ENCODE measurements at regions not wholly inside any gene's neighbourhood (a gene's known extent, or its start where the extent isn't known, plus 50 kb on each side); places are given as distances from the start of the nearest gene placed in this dataset.
A peak's percentile ranks its signal among the peaks of the same experiment; 100 is the strongest.
"Not testable (repeated sequence)": the region's sequence is repeated elsewhere in the genome, so short reads cannot be mapped to it uniquely, and the experiment has no call there.

DNA sequence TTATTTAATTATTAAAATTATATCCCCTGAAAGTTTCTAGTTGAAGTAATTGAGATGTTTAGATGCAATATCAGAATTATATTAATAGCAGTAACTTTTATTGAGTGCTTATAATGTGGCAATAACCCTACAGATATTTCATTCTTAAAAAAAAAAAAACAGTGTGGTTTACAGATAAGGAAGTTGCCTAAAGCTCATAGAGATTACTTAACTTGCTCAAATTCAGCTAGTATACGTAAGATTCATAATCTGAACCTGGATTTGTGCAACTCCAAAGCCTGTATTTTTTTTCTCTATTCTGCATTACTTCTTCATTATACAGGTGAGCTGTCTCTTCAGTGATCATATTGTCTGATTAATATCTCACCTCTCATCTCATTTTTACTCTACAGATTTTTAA is 156.0 kb upstream of the PTBP2 start:
- no peak overlapping the region for H3K27ac ChIP-seq
- no peak overlapping the region for H3K4me2 ChIP-seq
- H3K36me3 ChIP-seq = no peaks in the 10 kb centered on the region
- no peaks in the 10 kb centered on the region for H4K20me1 ChIP-seq
- H3K4me3 ChIP-seq = no peak overlapping the region
- H3K27me3 ChIP-seq = no peaks in the 10 kb centered on the region
- TF ChIP-seq Cebpa-rat (IDR thresholded peaks at IDR 0.05) = no peak
- H3K4me1 ChIP-seq = no peaks in the 10 kb centered on the region; the same call in 1 of the 2 replicates
- H3K9ac ChIP-seq = no peak overlapping the region
- H3K9me3 ChIP-seq = no peaks in the 10 kb centered on the region

DNA sequence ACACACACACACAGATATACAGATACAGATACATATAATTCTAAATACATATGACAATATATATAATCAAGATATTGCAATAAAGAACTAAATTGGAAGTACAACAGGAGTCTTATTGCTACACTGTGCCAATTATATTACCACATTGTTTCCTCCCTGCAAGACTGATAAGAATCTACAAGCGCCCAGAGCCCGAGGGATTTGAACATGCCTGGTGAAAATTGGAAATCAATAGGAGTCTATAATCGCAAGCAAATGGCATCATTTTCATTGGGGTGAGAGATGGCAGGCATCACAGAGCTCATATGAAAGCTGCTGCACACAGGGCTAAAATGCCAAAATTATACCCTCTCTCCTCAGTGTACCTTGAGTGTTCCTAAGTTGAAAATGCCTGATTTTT is 152.9 kb upstream of the PTBP2 start:
- H4K20me1 ChIP-seq = no peaks in the 10 kb centered on the region
- H3K4me2 ChIP-seq = no peak overlapping the region
- H3K9me3 ChIP-seq = no peaks in the 10 kb centered on the region
- no peaks in the 10 kb centered on the region for H3K36me3 ChIP-seq
- no peak overlapping the region for H3K4me3 ChIP-seq
- H3K27ac ChIP-seq = no peak overlapping the region
- no peaks in the 10 kb centered on the region for H3K27me3 ChIP-seq
- no peaks in the 10 kb centered on the region for H3K4me1 ChIP-seq
- no peak overlapping the region for H3K9ac ChIP-seq
- TF ChIP-seq Cebpa-rat (IDR thresholded peaks at IDR 0.05) = no peak

- TF ChIP-seq Cebpa-rat (IDR thresholded peaks at IDR 0.05) = no peak
- Histone ChIP-seq H3K4me1 (no peaks in the 10 kb centered on the region), H3K4me3 (no peak overlapping the region), H3K27ac (no peak overlapping the region), H3K9ac (no peak overlapping the region), H3K4me2 (no peak overlapping the region), H3K36me3 (no peaks in the 10 kb centered on the region), H3K27me3 (no peaks in the 10 kb centered on the region), H3K9me3 (no peaks in the 10 kb centered on the region), H4K20me1 (no peaks in the 10 kb centered on the region)
Observed at GRCh38 chr1:96569288-96569687, 152.3 kb upstream of the PTBP2 start.

DNA sequence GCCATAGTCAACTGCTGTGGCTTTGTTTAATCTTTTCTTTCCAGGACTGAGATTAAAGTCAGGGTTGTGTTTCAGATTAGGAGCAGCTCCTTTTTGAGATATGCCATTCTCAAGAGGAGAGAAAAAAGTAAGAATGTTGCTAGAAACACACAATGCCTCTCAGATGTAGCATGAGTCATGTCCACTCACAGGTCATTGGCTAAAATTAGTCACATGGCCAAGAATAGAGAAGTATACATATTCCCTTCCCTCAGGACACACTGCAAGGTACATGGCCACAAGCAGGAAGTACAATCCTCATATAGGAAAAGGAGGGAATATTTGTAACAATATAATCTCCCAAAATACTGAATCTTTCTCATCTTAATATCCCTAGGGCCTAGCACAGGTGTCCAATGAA is 141.9 kb upstream of the PTBP2 start:
- Histone ChIP-seq H3K9ac (no peak overlapping the region), H3K27ac (no peak overlapping the region), H3K4me2 (no peak overlapping the region), H3K27me3 (no peaks in the 10 kb centered on the region), H3K9me3 (no peaks in the 10 kb centered on the region), H3K4me3 (no peak overlapping the region), H3K36me3 (no peaks in the 10 kb centered on the region), H3K4me1 (no peaks in the 10 kb centered on the region), H4K20me1 (no peaks in the 10 kb centered on the region)
- TF ChIP-seq Cebpa-rat (IDR thresholded peaks at IDR 0.05) = no peak

DNA sequence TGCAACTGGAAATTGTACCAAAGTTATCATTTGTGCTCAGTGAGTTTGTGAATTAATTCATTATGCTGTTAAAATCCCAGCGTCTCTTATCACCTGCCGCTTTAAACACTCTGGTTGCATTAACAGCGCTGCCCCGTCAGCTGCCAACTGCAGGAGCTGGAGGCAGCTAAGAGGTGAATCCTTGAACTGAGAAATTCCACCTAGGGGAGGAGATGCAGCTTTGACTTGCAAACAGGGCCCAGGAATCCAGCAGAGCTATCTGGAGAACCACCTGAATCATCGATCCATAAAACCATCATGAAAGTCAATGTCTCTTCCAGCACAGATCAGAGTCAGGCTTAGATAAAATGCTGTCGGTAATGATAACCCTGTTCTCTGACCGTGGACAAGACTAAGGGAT is 140.7 kb upstream of the PTBP2 start:
- Histone ChIP-seq H3K9ac (no peak overlapping the region), H3K36me3 (no peaks in the 10 kb centered on the region), H3K4me1 (no peaks in the 10 kb centered on the region), H3K4me2 (no peak overlapping the region), H3K27me3 (no peaks in the 10 kb centered on the region), H3K27ac (no peak overlapping the region), H4K20me1 (no peaks in the 10 kb centered on the region), H3K4me3 (no peak overlapping the region), H3K9me3 (no peaks in the 10 kb centered on the region)
- TF ChIP-seq Cebpa-rat (IDR thresholded peaks at IDR 0.05) = no peak

DNA sequence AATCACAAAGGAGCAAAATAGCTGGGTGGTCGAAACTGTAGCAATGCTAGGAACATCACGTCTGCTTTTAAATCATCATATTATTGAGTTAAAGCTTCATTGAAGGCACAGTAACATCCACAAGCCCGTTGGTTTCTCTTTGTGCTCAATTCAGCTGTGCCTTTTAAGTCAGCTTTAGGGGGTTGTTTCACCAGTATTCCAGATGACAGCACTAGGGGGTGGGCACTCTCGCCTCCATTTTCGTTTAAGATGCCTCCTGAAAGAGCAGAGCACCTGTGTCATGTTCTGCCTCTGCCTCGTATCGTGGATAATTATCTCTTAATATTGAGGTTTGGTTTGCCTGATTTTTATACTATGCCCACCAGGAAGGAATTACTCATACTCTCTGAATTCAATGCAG is 139.8 kb upstream of the PTBP2 start:
- Histone ChIP-seq H4K20me1 (no peaks in the 10 kb centered on the region), H3K4me2 (no peak overlapping the region), H3K9ac (no peak overlapping the region), H3K9me3 (no peaks in the 10 kb centered on the region), H3K4me3 (no peak overlapping the region), H3K36me3 (no peaks in the 10 kb centered on the region), H3K27ac (no peak overlapping the region), H3K4me1 (peaks cover 3% of the 10 kb centered on the region), H3K27me3 (no peaks in the 10 kb centered on the region)
- TF ChIP-seq Cebpa-rat (IDR thresholded peaks at IDR 0.05) = no peak

DNA sequence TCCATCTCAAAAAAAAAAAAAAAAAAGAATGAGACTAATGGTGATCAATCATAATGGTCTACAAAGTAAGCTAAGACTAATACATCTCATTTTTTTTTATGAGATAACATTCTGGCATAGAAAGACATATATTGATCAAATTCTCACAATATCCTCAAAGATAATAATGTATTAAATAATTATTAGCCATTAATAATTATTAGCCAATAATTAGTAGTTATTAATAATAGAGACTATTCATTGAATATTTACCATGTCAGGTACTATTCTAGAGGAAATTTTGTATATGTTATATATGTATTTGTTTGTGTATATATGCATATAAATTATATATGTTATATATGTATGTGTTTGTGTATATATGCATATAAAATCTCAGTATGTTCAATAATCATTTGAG is 137.7 kb upstream of the PTBP2 start:
- H3K4me2 ChIP-seq = no peak overlapping the region
- no peaks in the 10 kb centered on the region for H3K27me3 ChIP-seq
- H3K27ac ChIP-seq = no peak overlapping the region
- no peaks in the 10 kb centered on the region for H3K9me3 ChIP-seq
- no peak overlapping the region for H3K4me3 ChIP-seq
- TF ChIP-seq Cebpa-rat (IDR thresholded peaks at IDR 0.05) = no peak
- H3K36me3 ChIP-seq = no peaks in the 10 kb centered on the region
- H4K20me1 ChIP-seq = no peaks in the 10 kb centered on the region
- no peak overlapping the region for H3K9ac ChIP-seq
- H3K4me1 ChIP-seq = peaks cover 24% of the 10 kb centered on the region

DNA sequence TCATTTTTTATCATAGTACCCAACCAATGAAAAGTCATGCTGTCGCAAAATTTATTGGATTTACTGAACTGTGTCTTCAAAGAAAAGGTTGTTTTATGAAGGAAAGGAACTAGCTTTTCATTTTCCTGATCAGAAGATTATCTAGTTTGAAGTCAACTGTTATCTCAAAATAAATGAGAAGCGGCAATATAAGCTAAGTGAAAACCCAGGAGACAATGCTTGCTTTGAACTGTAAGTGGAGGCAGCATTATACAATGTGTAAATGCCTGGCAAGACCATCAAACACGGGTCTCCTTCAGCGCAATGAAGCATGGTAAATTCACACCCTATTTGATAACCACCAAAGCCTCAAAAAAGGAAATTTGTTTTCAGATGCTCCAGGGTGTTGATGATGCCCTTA is 134.4 kb upstream of the PTBP2 start:
- H4K20me1 ChIP-seq = no peaks in the 10 kb centered on the region

GRCh38 chr1:96588416-96588995 is 133.1 kb upstream of the PTBP2 start:
- no peaks in the 10 kb centered on the region for H3K36me3 ChIP-seq
- H3K4me3 ChIP-seq = no peak overlapping the region
- H3K9ac ChIP-seq = no peak overlapping the region
- TF ChIP-seq Cebpa-rat (IDR thresholded peaks at IDR 0.05) = no peak
- H3K4me2 ChIP-seq = no peak overlapping the region
- H3K27ac ChIP-seq = no peak overlapping the region
- H4K20me1 ChIP-seq = no peaks in the 10 kb centered on the region
- H3K27me3 ChIP-seq = no peaks in the 10 kb centered on the region
- no peaks in the 10 kb centered on the region; the same call in 1 of the 2 replicates for H3K9me3 ChIP-seq
- peaks cover 24% of the 10 kb centered on the region for H3K4me1 ChIP-seq

More for the DNA sequence above, 134.4 kb upstream of the PTBP2 start:
- Histone ChIP-seq H3K4me1 (peaks cover 24% of the 10 kb centered on the region), H3K4me3 (no peak overlapping the region), H3K9me3 (no peaks in the 10 kb centered on the region), H3K9ac (no peak overlapping the region), H3K4me2 (peak overlapping the region; percentile 51), H3K27ac (no peak overlapping the region), H3K27me3 (no peaks in the 10 kb centered on the region), H3K36me3 (no peaks in the 10 kb centered on the region)
- no peak for TF ChIP-seq Cebpa-rat (IDR thresholded peaks at IDR 0.05)

DNA sequence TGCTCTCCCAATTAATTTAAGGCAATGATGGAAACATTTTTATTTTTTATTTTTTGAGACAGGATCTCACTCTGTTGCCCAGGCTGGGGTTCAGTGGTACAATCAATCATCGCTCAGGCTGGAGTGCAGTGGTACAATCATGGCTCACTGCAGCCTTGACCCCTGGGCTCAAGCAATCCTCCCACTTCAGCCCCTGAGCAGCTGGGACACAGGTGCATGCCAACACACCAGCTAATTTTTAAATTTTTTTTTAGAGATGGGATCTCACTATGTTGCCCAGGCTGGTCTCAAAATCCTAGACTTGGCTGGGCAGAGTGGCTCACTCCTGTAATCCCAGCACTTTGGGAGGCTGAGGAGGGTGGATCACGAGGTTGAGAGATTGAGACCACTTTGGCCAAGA is 126.1 kb upstream of the PTBP2 start:
- H3K27me3 ChIP-seq, H3K4me2 ChIP-seq: not testable (repeated sequence)

More for the DNA sequence above, 126.1 kb upstream of the PTBP2 start:
- not testable (repeated sequence) for H3K36me3 ChIP-seq, H3K9ac ChIP-seq, H3K4me1 ChIP-seq, H3K9me3 ChIP-seq, H4K20me1 ChIP-seq, H3K27ac ChIP-seq, H3K4me3 ChIP-seq
